ENCODE measurements at regions not wholly inside any gene's neighbourhood (a gene's known extent, or its start where the extent isn't known, plus 50 kb on each side); places are given as distances from the start of the nearest gene placed in this dataset.
A peak's percentile ranks its signal among the peaks of the same experiment; 100 is the strongest.

GRCh38 chr2:241942416-241943208 is 73.1 kb downstream of the RTP5 start:
- no peak for DNase-seq (ENCODE audit: low read depth in 1 of 2, low spot score in 1 of 2)

GRCh38 chr2:241943209-241943850 is 73.8 kb downstream of the RTP5 start:
- DNase-seq (ENCODE audit: low read depth in 1 of 2, low spot score in 1 of 2) = no peak

DNA sequence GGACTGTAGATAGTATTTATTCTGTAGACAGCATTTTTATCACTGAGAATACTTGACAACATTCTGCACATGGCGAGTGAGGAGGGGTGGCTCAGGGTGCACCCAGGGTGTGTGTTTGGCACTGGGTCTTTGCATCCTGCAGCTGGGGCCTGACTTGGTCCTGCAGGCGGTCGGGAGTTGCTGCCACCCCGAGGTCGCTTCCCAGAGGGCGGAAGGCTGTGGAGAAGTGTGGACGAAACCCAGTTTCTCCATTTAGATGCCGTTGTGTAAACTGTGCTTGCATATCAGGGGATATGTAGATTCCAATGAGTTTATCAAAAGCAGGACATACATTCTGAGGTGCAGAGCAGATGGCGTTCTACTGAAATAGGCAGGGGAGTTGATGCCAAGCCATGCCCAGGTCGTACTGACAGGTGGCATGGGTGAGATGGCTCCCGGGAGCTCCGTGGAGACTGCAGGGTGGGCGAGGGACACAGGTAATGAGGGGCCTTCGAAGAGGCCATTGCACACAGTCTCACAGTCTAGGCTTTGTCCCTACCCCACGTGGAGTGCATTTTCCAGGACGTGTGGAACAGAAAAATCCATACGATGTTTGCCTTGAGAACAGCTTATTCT is 74.5 kb downstream of the RTP5 start:
- DNase-seq (ENCODE audit: low read depth in 1 of 2, low spot score in 1 of 2) = no peak

GRCh38 chr2:241944821-241945220 is 75.3 kb downstream of the RTP5 start:
- DNase-seq (ENCODE audit: low read depth in 1 of 2, low spot score in 1 of 2) = no peak

GRCh38 chr2:241945311-241945710 is 75.8 kb downstream of the RTP5 start:
- no peak for DNase-seq (ENCODE audit: low read depth in 1 of 2, low spot score in 1 of 2)

GRCh38 chr2:241945803-241946202 is 76.3 kb downstream of the RTP5 start:
- no peak for DNase-seq (ENCODE audit: low read depth in 1 of 2, low spot score in 1 of 2)

- no peak for DNase-seq (ENCODE audit: low read depth in 1 of 2, low spot score in 1 of 2)
Measured at GRCh38 chr2:241946306-241947003, 76.9 kb downstream of the RTP5 start.

GRCh38 chr2:241947004-241947350 is 77.4 kb downstream of the RTP5 start:
- no peak for DNase-seq (ENCODE audit: low read depth in 1 of 2, low spot score in 1 of 2)

GRCh38 chr2:241947401-241947800 is 77.9 kb downstream of the RTP5 start:
- DNase-seq (ENCODE audit: low read depth in 1 of 2, low spot score in 1 of 2) = no peak

GRCh38 chr2:241947876-241948275 is 78.3 kb downstream of the RTP5 start:
- no peak for DNase-seq (ENCODE audit: low read depth in 1 of 2, low spot score in 1 of 2)

GRCh38 chr2:241948299-241948897 is 78.9 kb downstream of the RTP5 start:
- no peak for DNase-seq (ENCODE audit: low read depth in 1 of 2, low spot score in 1 of 2)

DNA sequence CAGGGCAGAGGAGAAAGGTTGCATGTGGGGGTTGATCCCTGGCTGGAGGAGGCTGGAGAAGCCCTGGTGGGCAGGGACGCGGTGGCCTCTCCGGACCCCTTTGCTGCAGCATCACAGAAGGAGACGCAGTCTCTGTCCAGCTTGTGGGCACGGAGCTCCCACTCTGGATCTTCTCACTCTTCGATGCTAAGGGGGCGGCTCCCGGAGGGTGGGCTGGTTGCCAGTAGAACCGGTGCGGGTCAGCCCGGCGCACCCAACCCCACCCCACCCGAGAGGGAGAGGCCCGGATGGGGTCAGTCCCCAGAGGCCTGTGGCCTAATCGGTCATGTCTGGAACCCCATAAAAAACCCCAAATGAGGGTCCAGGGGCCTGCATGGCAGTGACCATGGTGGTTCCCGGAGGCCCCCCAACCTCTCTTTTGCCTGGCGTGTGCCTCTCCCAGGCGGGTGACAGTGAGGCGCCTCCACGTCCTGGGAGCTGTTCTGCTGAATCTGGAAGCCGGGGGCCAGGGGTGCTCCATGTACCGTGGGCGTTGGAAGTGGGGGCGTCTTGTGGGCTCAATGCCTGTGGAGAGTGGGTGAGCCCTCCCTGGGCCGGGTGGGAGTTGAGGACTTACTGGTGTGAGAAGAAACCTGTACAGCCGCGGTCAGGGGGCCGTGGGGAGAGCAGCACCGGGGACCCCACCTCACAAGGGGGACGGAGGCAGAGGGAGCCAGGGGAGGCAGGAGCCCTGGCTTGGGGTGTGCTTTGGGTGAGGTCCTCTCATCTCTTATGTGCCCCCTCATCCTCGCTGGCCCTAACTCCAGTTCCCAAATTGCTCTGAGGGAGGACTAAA is 79.6 kb downstream of the RTP5 start:
- no peak for DNase-seq (ENCODE audit: low read depth in 1 of 2, low spot score in 1 of 2)

DNA sequence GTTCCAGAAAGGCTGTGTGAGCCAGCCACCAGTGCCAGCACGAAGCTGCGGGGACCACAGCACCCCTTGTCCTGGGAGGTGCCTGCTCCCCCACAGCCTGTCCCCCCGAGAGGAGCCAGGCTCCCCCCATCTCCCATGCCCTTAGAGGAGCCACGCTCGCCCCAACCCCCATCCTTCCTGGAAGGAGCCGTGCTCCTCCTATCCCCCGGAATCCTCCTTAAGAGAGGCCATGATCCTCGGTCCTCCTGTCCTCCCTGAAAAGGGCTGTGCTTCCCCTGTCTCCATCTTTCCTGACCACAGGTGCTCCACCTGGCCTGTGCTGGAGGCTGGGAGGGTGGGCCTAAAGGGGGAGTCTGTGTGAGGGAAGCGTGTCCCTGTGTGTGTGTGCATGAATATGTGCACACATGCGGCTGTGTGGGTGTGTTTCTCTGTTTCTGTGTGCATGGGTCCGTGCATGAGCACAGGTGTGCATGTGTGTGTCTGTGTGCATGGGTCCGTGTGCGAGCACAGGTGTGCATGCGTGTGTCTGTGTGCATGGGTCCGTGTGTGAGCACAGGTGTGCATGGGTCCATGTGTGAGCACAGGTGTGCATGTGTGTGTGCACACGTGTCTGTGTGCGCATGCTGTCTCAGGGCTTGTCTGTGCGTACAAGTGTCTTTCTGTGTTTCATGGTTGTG is 80.3 kb downstream of the RTP5 start:
- no peak for DNase-seq (ENCODE audit: low read depth in 1 of 2, low spot score in 1 of 2)

- peak; percentile 39 to 59 for DNase-seq (ENCODE audit: low read depth in 1 of 2, low spot score in 1 of 2)
Measured at GRCh38 chr2:241950413-241951315, 81.1 kb downstream of the RTP5 start.

GRCh38 chr2:241951316-241951700 is 81.8 kb downstream of the RTP5 start:
- no peak for DNase-seq (ENCODE audit: low read depth in 1 of 2, low spot score in 1 of 2)

GRCh38 chr2:241951920-241952319 is 82.4 kb downstream of the RTP5 start:
- DNase-seq (ENCODE audit: low read depth in 1 of 2, low spot score in 1 of 2) = no peak

DNA sequence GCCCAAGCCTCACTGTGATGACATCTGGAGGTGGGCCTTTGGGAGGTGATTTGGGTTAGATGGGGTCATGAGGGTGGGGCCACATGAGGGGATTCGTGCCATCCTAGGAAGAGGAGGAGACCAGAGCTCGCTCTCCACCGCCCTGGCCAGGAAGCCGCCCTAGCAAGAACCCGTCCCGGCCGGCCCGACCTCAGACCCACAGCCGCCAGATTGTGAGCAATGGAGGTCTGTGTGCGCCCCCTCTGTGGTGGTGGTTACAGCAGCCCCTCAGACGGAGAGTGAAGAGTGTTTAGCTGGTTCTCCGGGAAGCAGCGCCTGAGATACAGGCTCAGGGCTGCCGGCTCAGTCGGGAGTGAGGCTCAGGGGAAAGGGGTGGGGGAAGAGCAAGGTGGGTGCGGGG is 83.3 kb downstream of the RTP5 start:
- DNase-seq (ENCODE audit: low read depth in 1 of 2, low spot score in 1 of 2) = no peak

- DNase-seq (ENCODE audit: low read depth in 1 of 2, low spot score in 1 of 2) = no peak
Measured at GRCh38 chr2:241953324-241953928, 83.9 kb downstream of the RTP5 start.

Measured in activated CD4-positive, alpha-beta T cell treated with anti-CD3 and anti-CD28 coated beads, Interleukin-2, amount 50 U/mL, for 24 hours (primary cell).